HG02759 (cell line): ENCODE measurements at regions not wholly inside any gene's neighbourhood (a gene's known extent, or its start where the extent isn't known, plus 50 kb on each side); places are given as distances from the start of the nearest gene placed in this dataset.
"Not testable (repeated sequence)": the region's sequence is repeated elsewhere in the genome, so short reads cannot be mapped to it uniquely, and the experiment has no call there.

Experiments
- ATAC-seq: cut with Tn5 transposase; IDR thresholded peaks from one replicate; pipeline ENCODE4 v1.9.1; 2021; ENCODE audit warnings: mild to moderate bottlenecking, moderate library complexity; ENCODE audit not compliant: unreplicated experiment

- no peak for ATAC-seq
Observed at GRCh38 chr22:47891609-47892008, 1129.2 kb downstream of the TBC1D22A start.

GRCh38 chr22:47888817-47889216 is 1126.4 kb downstream of the TBC1D22A start:
- ATAC-seq = no peak

GRCh38 chr22:47884775-47885174 is 1122.3 kb downstream of the TBC1D22A start:
- no peak for ATAC-seq

GRCh38 chr22:47884200-47884599 is 1121.8 kb downstream of the TBC1D22A start:
- ATAC-seq = no peak

GRCh38 chr22:47883757-47884156 is 1121.3 kb downstream of the TBC1D22A start:
- ATAC-seq = no peak

- no peak for ATAC-seq
Observed at GRCh38 chr22:47879346-47879745, 1116.9 kb downstream of the TBC1D22A start.

- ATAC-seq = no peak
Observed at GRCh38 chr22:47878460-47878859, 1116.0 kb downstream of the TBC1D22A start.

GRCh38 chr22:47872761-47873535 is 1110.5 kb downstream of the TBC1D22A start:
- ATAC-seq = no peak

- no peak for ATAC-seq
Observed at GRCh38 chr22:47865626-47866025, 1103.2 kb downstream of the TBC1D22A start.

- no peak for ATAC-seq
Observed at GRCh38 chr22:47862394-47862793, 1099.9 kb downstream of the TBC1D22A start.

GRCh38 chr22:47860907-47861306 is 1098.5 kb downstream of the TBC1D22A start:
- not testable (repeated sequence) for ATAC-seq

- no peak for ATAC-seq
Observed at GRCh38 chr22:47859881-47860525, 1097.6 kb downstream of the TBC1D22A start.

- ATAC-seq = no peak
Observed at GRCh38 chr22:47858773-47859306, 1096.4 kb downstream of the TBC1D22A start.

- no peak for ATAC-seq
Observed at GRCh38 chr22:47854680-47855079, 1092.2 kb downstream of the TBC1D22A start.

GRCh38 chr22:47854251-47854650 is 1091.8 kb downstream of the TBC1D22A start:
- no peak for ATAC-seq

GRCh38 chr22:47853750-47854149 is 1091.3 kb downstream of the TBC1D22A start:
- no peak for ATAC-seq

GRCh38 chr22:47851586-47851985 is 1089.1 kb downstream of the TBC1D22A start:
- no peak for ATAC-seq

GRCh38 chr22:47850644-47851151 is 1088.2 kb downstream of the TBC1D22A start:
- ATAC-seq = no peak

- no peak for ATAC-seq
Observed at GRCh38 chr22:47849576-47849975, 1087.1 kb downstream of the TBC1D22A start.

- no peak for ATAC-seq
Observed at GRCh38 chr22:47848184-47848920, 1085.9 kb downstream of the TBC1D22A start.
